Astrocyte of the spinal cord (primary cell): ENCODE measurements at regions not wholly inside any gene's neighbourhood (a gene's known extent, or its start where the extent isn't known, plus 50 kb on each side); places are given as distances from the start of the nearest gene placed in this dataset.
A peak's percentile ranks its signal among the peaks of the same experiment; 100 is the strongest.

Source experiments
- DNase-seq: peaks from one replicate; pipeline ENCODE4 v3.0.0; 2011; ENCODE audit warnings: low read depth, low spot score
- H3K4me3 ChIP-seq: 2 replicates; pipeline ENCODE4 v1.5.1; 2011; ENCODE audit warnings: low read depth, mild to moderate bottlenecking, low read length, moderate library complexity
- CTCF ChIP-seq: IDR thresholded peaks from 2 replicates; pipeline ENCODE4 v1.5.1; 2012; ENCODE audit warnings: low read depth, mild to moderate bottlenecking, low read length, inconsistent platforms
- in situ Hi-C: cut with HindIII; loops from 2 replicates; pipeline ENCODE4 v1.10.0; 2017; ENCODE audit warnings: low sequenced_read_pairs

- TF ChIP-seq CTCF: no peak
- DNase-seq: peak; percentile 19
- in situ Hi-C loops: no loop called here
- H3K4me3 ChIP-seq: no peak overlapping the region
Measured at GRCh38 chr4:28082686-28083390, 1222.2 kb downstream of the STIM2 start.

- in situ Hi-C loops: no loop called here
- no peak overlapping the region for H3K4me3 ChIP-seq
- TF ChIP-seq CTCF: no peak
- no peak for DNase-seq
Measured at GRCh38 chr4:28092610-28093009, 1232.0 kb downstream of the STIM2 start.

GRCh38 chr4:28093071-28093470 is 1232.4 kb downstream of the STIM2 start:
- no peak overlapping the region for H3K4me3 ChIP-seq
- TF ChIP-seq CTCF: no peak
- no peak for DNase-seq
- in situ Hi-C loops: no loop called here

- H3K4me3 ChIP-seq: no peak overlapping the region
- in situ Hi-C loops: no loop called here
- no peak for TF ChIP-seq CTCF
- no peak for DNase-seq
Measured at GRCh38 chr4:28101583-28101982, 1240.9 kb downstream of the STIM2 start.

- in situ Hi-C loops: no loop called here
- H3K4me3 ChIP-seq: no peak overlapping the region
- DNase-seq: no peak
- no peak for TF ChIP-seq CTCF
Measured at GRCh38 chr4:28105271-28105859, 1244.7 kb downstream of the STIM2 start.

GRCh38 chr4:28106155-28106554 is 1245.5 kb downstream of the STIM2 start:
- DNase-seq: no peak
- H3K4me3 ChIP-seq: no peak overlapping the region
- TF ChIP-seq CTCF: no peak
- in situ Hi-C loops: no loop called here
